Suprapubic skin (tissue), 4 donors: ENCODE measurements at regions not wholly inside any gene's neighbourhood (a gene's known extent, or its start where the extent isn't known, plus 50 kb on each side); places are given as distances from the start of the nearest gene placed in this dataset.

Experiments used
- EP300 ChIP-seq: sonication (generic); formaldehyde crosslinking; IDR thresholded peaks from one replicate; pipeline ENCODE4 v1.6.1; 2017; ENCODE audit warnings: antibody characterized with exemption
- POLR2A ChIP-seq, 2 donors: fragments of 450-650 bp; IDR thresholded peaks; one replicate each; pipeline ENCODE4 v1.6.1; 2017; ENCODE audit warnings: antibody characterized with exemption in 2 of 2, mild to moderate bottlenecking in 2 of 2, moderate library complexity in 2 of 2
- POLR2AphosphoS5 ChIP-seq, 3 donors: sonication (generic); formaldehyde crosslinking; IDR thresholded peaks; one replicate each; pipeline ENCODE4 v1.6.1; 2017; ENCODE audit warnings: antibody characterized with exemption in 3 of 3
- TF ChIP-seq, protein P1 (sequence below), 2 donors: fragments of 200-600 bp in 1 of 2; fragments of 450-650 bp in 1 of 2; sonication (generic) in 1 of 2; IDR thresholded peaks; one replicate each; pipeline ENCODE4 v1.5.1; 2016 to 2019; ENCODE audit warnings: antibody characterized with exemption in 2 of 2, mild to moderate bottlenecking in 1 of 2, moderate library complexity in 1 of 2

DNA sequence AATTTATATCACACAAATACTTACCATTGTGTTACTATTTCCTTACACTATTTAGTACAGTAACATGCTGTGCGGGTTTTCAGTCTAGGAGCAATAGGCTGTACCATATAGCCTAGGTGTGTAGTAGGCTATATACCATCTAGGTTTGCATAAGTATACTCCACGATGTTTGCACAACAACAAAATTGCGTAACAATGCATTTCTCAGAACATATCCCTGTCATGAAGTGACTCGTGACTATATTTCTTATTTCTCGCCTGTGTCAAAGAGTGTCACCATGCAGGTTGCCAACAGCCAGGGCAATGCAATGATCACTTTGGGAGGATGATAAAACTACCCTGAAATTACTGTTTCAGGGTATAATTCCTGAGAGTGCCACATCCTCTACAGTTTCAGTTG, 65.6 kb upstream of the CD180 start:
- TF ChIP-seq POLR2AphosphoS5 (IDR thresholded peaks at IDR 0.05) (no peak), POLR2A (IDR thresholded peaks at IDR 0.05) (no peak), EP300 (no peak)
- TF ChIP-seq, protein P1, sequence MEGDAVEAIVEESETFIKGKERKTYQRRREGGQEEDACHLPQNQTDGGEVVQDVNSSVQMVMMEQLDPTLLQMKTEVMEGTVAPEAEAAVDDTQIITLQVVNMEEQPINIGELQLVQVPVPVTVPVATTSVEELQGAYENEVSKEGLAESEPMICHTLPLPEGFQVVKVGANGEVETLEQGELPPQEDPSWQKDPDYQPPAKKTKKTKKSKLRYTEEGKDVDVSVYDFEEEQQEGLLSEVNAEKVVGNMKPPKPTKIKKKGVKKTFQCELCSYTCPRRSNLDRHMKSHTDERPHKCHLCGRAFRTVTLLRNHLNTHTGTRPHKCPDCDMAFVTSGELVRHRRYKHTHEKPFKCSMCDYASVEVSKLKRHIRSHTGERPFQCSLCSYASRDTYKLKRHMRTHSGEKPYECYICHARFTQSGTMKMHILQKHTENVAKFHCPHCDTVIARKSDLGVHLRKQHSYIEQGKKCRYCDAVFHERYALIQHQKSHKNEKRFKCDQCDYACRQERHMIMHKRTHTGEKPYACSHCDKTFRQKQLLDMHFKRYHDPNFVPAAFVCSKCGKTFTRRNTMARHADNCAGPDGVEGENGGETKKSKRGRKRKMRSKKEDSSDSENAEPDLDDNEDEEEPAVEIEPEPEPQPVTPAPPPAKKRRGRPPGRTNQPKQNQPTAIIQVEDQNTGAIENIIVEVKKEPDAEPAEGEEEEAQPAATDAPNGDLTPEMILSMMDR (IDR thresholded peaks at IDR 0.05) = no peak
